CD4-positive, alpha-beta T cell (primary cell): ENCODE measurements at regions not wholly inside any gene's neighbourhood (a gene's known extent, or its start where the extent isn't known, plus 50 kb on each side); places are given as distances from the start of the nearest gene placed in this dataset.
A peak's percentile ranks its signal among the peaks of the same experiment; 100 is the strongest.

Source experiments
- ATAC-seq: fragments of 200-7000 bp; cut with Tn5 transposase; one replicate; pipeline ENCODE4 v1.10.0; 2022; ENCODE audit warnings: mild to moderate bottlenecking; ENCODE audit not compliant: poor library complexity
- CTCF ChIA-PET: fragments of 350-600 bp; sonication (Branson Sonifier 250); formaldehyde crosslinking; loops from one replicate; lab custom pipeline; 2021; ENCODE audit warnings: antibody characterized with exemption, inconsistent platforms; lab: Charles Lee
- POLR2A ChIA-PET: fragments of 350-600 bp; sonication (Branson Sonifier 250); formaldehyde crosslinking; loops from one replicate; lab custom pipeline; 2021; ENCODE audit warnings: antibody characterized with exemption, inconsistent platforms; lab: Charles Lee
- DNase-seq, 14 experiments: peaks; one replicate each; pipeline ENCODE4 v3.0.0-alpha.2; 2013 to 2020; ENCODE audit warnings: mixed read lengths in 2 of 14
- H3K27ac ChIP-seq, 2 donors: one replicate each; pipeline versions ENCODE4 v1.5.1 to v1.7.0; 2013; ENCODE audit warnings: low read length in 2 of 2, low read depth in 1 of 2, mild to moderate bottlenecking in 1 of 2
- H3K27me3 ChIP-seq, 2 experiments: 1 replicate in 1 of 2; 2 replicates in 1 of 2; pipeline versions ENCODE4 v1.6.1 to v1.7.0; 2013; ENCODE audit warnings: low read length in 2 of 2, control low read depth in 1 of 2, mild to moderate bottlenecking in 1 of 2, moderate library complexity in 1 of 2; ENCODE audit not compliant: insufficient read depth in 2 of 2, control insufficient read depth in 1 of 2
- H3K36me3 ChIP-seq: one replicate; pipeline ENCODE4 v1.6.1; 2013; ENCODE audit warnings: low read length, control low read depth; ENCODE audit not compliant: insufficient read depth
- H3K4me1 ChIP-seq: one replicate; pipeline ENCODE4 v1.6.1; 2013; ENCODE audit warnings: low read length, control low read depth; ENCODE audit not compliant: insufficient read depth
- H3K4me3 ChIP-seq: one replicate; pipeline ENCODE4 v1.5.1; 2013; ENCODE audit warnings: mild to moderate bottlenecking, low read length, moderate library complexity
- H3K9me3 ChIP-seq, 2 experiments: 1 replicate in 1 of 2; 2 replicates in 1 of 2; pipeline versions ENCODE4 v1.6.1 to v1.7.0; 2013; ENCODE audit warnings: low read length in 2 of 2, mild to moderate bottlenecking in 2 of 2, control low read depth in 1 of 2, moderate library complexity in 1 of 2; ENCODE audit not compliant: control insufficient read depth in 1 of 2, insufficient read depth in 1 of 2
- H3K27ac Mint-ChIP-seq: one replicate; pipeline ENCODE4 v1.8.0; 2020; ENCODE audit warnings: mixed read lengths
- H3K27me3 Mint-ChIP-seq: one replicate; pipeline ENCODE4 v1.8.0; 2021; ENCODE audit warnings: mixed read lengths
- H3K36me3 Mint-ChIP-seq: one replicate; pipeline ENCODE4 v1.8.0; 2021; ENCODE audit warnings: low read depth, mixed read lengths
- H3K4me1 Mint-ChIP-seq: one replicate; pipeline ENCODE4 v1.8.0; 2021; ENCODE audit warnings: low read depth, mixed read lengths
- H3K4me3 Mint-ChIP-seq: one replicate; pipeline ENCODE4 v1.8.0; 2020; ENCODE audit warnings: mild to moderate bottlenecking, mixed read lengths
- H3K9me3 Mint-ChIP-seq: one replicate; pipeline ENCODE4 v1.8.0; 2020; ENCODE audit warnings: mixed read lengths
- intact Hi-C, 2 experiments: fragments of 100-400 bp; cut with DNase I in 1 of 2; cut with micrococcal nuclease in 1 of 2; formaldehyde crosslinking; loops; one replicate each; pipeline versions ENCODE4 v1.15.1 to v1.9.0; 2023 to 2025; cut with DNase I, micrococcal nuclease
- TF ChIP-seq, protein P1 (sequence below): fragments of 200-600 bp; IDR thresholded peaks from one replicate; pipeline ENCODE4 v1.8.0; 2022; ENCODE audit warnings: antibody characterized with exemption, mild to moderate bottlenecking

DNA sequence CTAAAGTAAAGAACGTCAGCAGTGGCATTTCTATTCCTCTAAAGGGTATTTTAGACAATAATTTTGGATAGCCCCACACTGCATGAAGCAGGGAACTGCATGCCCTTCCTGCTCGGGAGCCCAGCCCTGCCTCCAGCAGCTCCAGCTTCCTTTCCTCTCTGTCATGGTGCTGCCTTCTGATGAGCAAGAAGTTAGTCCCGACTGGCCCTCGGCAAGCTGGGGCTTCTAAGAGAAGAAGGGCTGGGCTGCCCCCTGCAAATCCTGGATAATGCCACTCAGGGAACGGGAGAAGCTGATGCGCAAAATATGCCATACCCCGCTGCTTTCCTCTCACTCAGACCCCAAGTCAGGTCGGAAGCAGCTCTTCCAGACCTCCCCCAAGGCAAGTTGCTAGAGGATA, 296.4 kb downstream of the ETS1 start:
- Mint-ChIP-seq H3K9me3 (peaks cover 4% of the 10 kb centered on the region), H3K27ac (peak overlapping the region; percentile 100), H3K4me1 (peaks cover 99% of the 10 kb centered on the region), H3K36me3 (peaks cover 25% of the 10 kb centered on the region), H3K27me3 (no peaks in the 10 kb centered on the region), H3K4me3 (peak overlapping the region; percentile 90)
- peak in 1 of 14 experiments; percentile 43 for DNase-seq
- Histone ChIP-seq H3K4me3 (peak overlapping the region; percentile 50), H3K27me3 (no peaks in the 10 kb centered on the region), H3K27ac (peak overlapping the region; percentile 87 to 95), H3K36me3 (no peaks in the 10 kb centered on the region), H3K9me3 (peaks cover 0 to 4% of the 10 kb centered on the region in 2 experiments), H3K4me1 (peaks cover 77% of the 10 kb centered on the region)
- ChIA-PET POLR2A (interaction anchor here (0.9 to 11.8 kb wide), 23 partner anchors 10 to 539 kb away, joined by 4 to 212 read pairs (median 13); no protein-coding TSS in a partner anchor), CTCF (interaction anchor here (0.9 to 4.7 kb wide), 22 partner anchors 10 to 467 kb away, joined by 3 to 51 read pairs (median 7); no protein-coding TSS in a partner anchor)
- TF ChIP-seq, protein P1, sequence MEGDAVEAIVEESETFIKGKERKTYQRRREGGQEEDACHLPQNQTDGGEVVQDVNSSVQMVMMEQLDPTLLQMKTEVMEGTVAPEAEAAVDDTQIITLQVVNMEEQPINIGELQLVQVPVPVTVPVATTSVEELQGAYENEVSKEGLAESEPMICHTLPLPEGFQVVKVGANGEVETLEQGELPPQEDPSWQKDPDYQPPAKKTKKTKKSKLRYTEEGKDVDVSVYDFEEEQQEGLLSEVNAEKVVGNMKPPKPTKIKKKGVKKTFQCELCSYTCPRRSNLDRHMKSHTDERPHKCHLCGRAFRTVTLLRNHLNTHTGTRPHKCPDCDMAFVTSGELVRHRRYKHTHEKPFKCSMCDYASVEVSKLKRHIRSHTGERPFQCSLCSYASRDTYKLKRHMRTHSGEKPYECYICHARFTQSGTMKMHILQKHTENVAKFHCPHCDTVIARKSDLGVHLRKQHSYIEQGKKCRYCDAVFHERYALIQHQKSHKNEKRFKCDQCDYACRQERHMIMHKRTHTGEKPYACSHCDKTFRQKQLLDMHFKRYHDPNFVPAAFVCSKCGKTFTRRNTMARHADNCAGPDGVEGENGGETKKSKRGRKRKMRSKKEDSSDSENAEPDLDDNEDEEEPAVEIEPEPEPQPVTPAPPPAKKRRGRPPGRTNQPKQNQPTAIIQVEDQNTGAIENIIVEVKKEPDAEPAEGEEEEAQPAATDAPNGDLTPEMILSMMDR: no peak
- ATAC-seq: no peak
- intact Hi-C loops: loop anchor here (2.0 to 5.0 kb wide), 7 partner anchors 36 to 466 kb away; no protein-coding TSS in a partner anchor

DNA sequence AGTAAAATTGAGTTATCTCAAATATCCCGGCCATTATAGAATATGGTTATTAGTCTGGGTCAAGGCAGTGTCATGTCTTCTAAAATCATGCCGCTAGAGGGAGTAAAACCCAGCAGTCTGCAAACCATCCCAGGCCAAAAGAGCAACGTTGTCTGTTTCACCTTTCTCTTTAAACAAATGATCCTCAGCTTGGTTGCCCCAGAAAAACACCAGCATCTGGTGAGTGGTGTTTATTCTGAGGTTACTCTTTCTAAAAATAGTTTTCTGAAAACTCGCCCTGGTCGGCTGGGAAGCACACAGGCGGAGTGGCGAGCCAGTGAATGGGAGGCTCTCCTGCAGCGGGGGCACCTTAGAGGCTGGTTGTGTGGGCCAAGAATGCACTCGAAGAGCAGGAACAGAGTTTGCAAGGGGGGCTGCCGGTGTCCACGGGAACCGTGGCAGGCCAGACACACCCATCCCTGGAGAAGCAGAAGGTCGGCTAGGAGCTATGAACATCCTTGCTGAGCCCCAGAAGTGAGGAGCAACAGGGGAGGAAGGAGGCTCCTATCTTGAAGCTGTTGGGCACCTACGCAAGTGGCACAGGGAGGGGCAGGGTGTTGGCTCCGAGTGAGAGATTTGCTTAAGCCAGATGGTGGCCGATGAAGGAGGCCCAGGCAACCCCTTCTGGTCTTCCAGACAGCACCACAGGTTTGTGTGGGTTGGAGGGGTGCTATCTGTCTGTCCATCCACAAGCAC, 297.1 kb downstream of the ETS1 start:
- no peaks in the 10 kb centered on the region for H3K27me3 Mint-ChIP-seq
- peaks cover 19% of the 10 kb centered on the region for H3K36me3 Mint-ChIP-seq
- ChIA-PET POLR2A (interaction anchor here (0.9 to 11.8 kb wide), 26 partner anchors 11 to 540 kb away, joined by 3 to 212 read pairs (median 8); no protein-coding TSS in a partner anchor), CTCF (interaction anchor here (0.6 to 4.7 kb wide), 48 partner anchors 8 to 467 kb away, joined by 3 to 51 read pairs (median 4); no protein-coding TSS in a partner anchor)
- Histone ChIP-seq H3K4me3 (peak overlapping the region; percentile 50), H3K27ac (peak overlapping the region; percentile 87 to 95), H3K9me3 (peaks cover 0 to 4% of the 10 kb centered on the region in 2 experiments), H3K27me3 (no peaks in the 10 kb centered on the region), H3K4me1 (peaks cover 77% of the 10 kb centered on the region), H3K36me3 (no peaks in the 10 kb centered on the region)
- peaks cover 100% of the 10 kb centered on the region for H3K4me1 Mint-ChIP-seq
- H3K27ac Mint-ChIP-seq: peak overlapping the region; percentile 100
- intact Hi-C loops: loop anchor here (1.0 to 5.0 kb wide), 11 partner anchors 12 to 467 kb away; no protein-coding TSS in a partner anchor
- TF ChIP-seq, protein P1: peak; percentile 94
- H3K9me3 Mint-ChIP-seq: peaks cover 2% of the 10 kb centered on the region
- peak; percentile 51 to 93 (median 66) for DNase-seq
- peak; percentile 73 for ATAC-seq
- peak overlapping the region; percentile 90 for H3K4me3 Mint-ChIP-seq

DNA sequence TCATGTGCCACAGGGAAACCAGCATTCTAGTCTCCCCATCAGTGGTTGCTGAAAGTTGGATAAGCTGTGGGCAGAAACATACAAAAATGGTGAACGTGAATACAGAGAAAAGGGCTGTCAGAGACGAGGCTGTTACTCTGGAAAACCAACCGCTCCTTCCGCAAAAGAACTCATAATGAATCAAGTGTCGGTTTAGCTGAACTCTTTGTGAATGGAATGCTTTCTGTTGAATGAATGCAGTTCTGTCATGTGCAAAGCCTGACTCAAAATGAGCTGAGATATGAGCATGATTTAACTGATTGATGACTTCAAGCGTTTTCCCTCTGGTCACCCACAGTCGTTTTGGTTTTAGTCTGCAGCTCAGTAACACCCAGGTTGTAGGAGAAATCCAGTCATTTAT, 298.3 kb downstream of the ETS1 start:
- CTCF ChIA-PET: interaction anchor here (0.6 to 4.7 kb wide), 10 partner anchors 14 to 469 kb away, joined by 3 to 37 read pairs (median 6); no protein-coding TSS in a partner anchor
- Mint-ChIP-seq H3K4me1 (peaks cover 97% of the 10 kb centered on the region), H3K27ac (peak overlapping the region; percentile 100), H3K36me3 (peaks cover 17% of the 10 kb centered on the region), H3K9me3 (peaks cover 2% of the 10 kb centered on the region), H3K27me3 (no peaks in the 10 kb centered on the region), H3K4me3 (peak overlapping the region; percentile 16)
- POLR2A ChIA-PET: interaction anchor here (0.8 to 11.8 kb wide), 11 partner anchors 12 to 336 kb away, joined by 3 to 212 read pairs (median 23); no protein-coding TSS in a partner anchor
- Histone ChIP-seq H3K4me1 (peaks cover 73% of the 10 kb centered on the region), H3K36me3 (no peaks in the 10 kb centered on the region), H3K27me3 (no peaks in the 10 kb centered on the region), H3K9me3 (peaks cover 0 to 3% of the 10 kb centered on the region in 2 experiments), H3K27ac (peak overlapping the region; percentile 36 to 95), H3K4me3 (no peak overlapping the region)
- TF ChIP-seq, protein P1: no peak
- ATAC-seq (no peak), DNase-seq (peak in 1 of 14 experiments; percentile 12)
- intact Hi-C loops: loop anchor here (5.0 to 10.0 kb wide), 3 partner anchors 257 to 556 kb away; no protein-coding TSS in a partner anchor
